HL-60 (cell line): ENCODE measurements at regions not wholly inside any gene's neighbourhood (a gene's known extent, or its start where the extent isn't known, plus 50 kb on each side); places are given as distances from the start of the nearest gene placed in this dataset.

ENCODE experiments used
- DNase-seq, 2 experiments: peaks; one replicate each; pipeline ENCODE4 v3.0.0-alpha.2; 2010 to 2020; ENCODE audit warnings: low read depth in 1 of 2, low spot score in 1 of 2
- H3K27ac ChIP-seq: fragments of 250-450 bp; sonication (Bioruptor Pico); replicated peaks from 2 replicates; pipeline ENCODE4 v1.5.1; 2020; ENCODE audit warnings: mild to moderate bottlenecking, moderate library complexity
- H3K27me3 ChIP-seq: fragments of 250-450 bp; sonication (Bioruptor Pico); 2 replicates; pipeline ENCODE4 v1.5.1; 2021; ENCODE audit warnings: mild to moderate bottlenecking, moderate library complexity; ENCODE audit not compliant: insufficient read depth, poor library complexity, severe bottlenecking
- H3K4me3 ChIP-seq: replicated peaks from 2 replicates; pipeline ENCODE4 v1.5.1; 2011; ENCODE audit warnings: mild to moderate bottlenecking, control low read depth, low read length; ENCODE audit not compliant: insufficient read depth
- GABPA ChIP-seq: IDR thresholded peaks from 2 replicates; pipeline ENCODE4 v1.6.1; 2012; ENCODE audit warnings: low read depth
- POLR2AphosphoS5 ChIP-seq: IDR thresholded peaks from 2 replicates; pipeline ENCODE4 v1.6.1; 2012; ENCODE audit warnings: low read depth
- SPI1 ChIP-seq: IDR thresholded peaks from 2 replicates; pipeline ENCODE4 v1.6.1; 2012; ENCODE audit warnings: low read depth, mild to moderate bottlenecking, borderline replicate concordance
- TF ChIP-seq, protein P1 (sequence below): IDR thresholded peaks from one replicate; pipeline ENCODE4 v1.5.1; 2011; ENCODE audit warnings: low read length, control low read depth, inconsistent platforms; ENCODE audit not compliant: insufficient read depth
- TF ChIP-seq, protein P2 (sequence below): IDR thresholded peaks from 2 replicates; pipeline ENCODE4 v1.6.1; 2012; ENCODE audit warnings: low read depth; ENCODE audit not compliant: insufficient replicate concordance

DNA sequence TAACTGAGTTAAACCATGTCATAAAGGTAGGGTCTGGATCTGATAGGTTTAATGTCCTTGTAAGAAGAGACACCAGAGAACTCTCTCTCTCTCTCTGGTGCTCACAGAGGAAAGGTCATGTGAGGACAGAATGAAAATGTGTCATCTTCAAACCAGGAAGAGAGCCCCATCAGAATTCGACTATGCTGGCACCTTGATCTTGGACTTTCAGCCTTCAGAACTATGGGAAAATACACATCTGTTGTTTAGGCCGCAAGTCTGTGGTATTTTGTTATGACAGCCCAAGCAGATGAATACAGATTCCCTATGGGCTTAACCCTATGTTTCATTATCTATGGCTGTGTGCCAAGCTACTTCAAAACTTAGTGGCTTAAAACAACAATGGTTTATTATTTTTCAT, 105.5 kb upstream of the DDIT4L start:
- H3K27me3 ChIP-seq = no peaks in the 10 kb centered on the region
- no peak for TF ChIP-seq GABPA
- TF ChIP-seq POLR2AphosphoS5 = no peak
- no peak for TF ChIP-seq SPI1
- TF ChIP-seq, protein P1, sequence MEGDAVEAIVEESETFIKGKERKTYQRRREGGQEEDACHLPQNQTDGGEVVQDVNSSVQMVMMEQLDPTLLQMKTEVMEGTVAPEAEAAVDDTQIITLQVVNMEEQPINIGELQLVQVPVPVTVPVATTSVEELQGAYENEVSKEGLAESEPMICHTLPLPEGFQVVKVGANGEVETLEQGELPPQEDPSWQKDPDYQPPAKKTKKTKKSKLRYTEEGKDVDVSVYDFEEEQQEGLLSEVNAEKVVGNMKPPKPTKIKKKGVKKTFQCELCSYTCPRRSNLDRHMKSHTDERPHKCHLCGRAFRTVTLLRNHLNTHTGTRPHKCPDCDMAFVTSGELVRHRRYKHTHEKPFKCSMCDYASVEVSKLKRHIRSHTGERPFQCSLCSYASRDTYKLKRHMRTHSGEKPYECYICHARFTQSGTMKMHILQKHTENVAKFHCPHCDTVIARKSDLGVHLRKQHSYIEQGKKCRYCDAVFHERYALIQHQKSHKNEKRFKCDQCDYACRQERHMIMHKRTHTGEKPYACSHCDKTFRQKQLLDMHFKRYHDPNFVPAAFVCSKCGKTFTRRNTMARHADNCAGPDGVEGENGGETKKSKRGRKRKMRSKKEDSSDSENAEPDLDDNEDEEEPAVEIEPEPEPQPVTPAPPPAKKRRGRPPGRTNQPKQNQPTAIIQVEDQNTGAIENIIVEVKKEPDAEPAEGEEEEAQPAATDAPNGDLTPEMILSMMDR = no peak
- TF ChIP-seq, protein P2, sequence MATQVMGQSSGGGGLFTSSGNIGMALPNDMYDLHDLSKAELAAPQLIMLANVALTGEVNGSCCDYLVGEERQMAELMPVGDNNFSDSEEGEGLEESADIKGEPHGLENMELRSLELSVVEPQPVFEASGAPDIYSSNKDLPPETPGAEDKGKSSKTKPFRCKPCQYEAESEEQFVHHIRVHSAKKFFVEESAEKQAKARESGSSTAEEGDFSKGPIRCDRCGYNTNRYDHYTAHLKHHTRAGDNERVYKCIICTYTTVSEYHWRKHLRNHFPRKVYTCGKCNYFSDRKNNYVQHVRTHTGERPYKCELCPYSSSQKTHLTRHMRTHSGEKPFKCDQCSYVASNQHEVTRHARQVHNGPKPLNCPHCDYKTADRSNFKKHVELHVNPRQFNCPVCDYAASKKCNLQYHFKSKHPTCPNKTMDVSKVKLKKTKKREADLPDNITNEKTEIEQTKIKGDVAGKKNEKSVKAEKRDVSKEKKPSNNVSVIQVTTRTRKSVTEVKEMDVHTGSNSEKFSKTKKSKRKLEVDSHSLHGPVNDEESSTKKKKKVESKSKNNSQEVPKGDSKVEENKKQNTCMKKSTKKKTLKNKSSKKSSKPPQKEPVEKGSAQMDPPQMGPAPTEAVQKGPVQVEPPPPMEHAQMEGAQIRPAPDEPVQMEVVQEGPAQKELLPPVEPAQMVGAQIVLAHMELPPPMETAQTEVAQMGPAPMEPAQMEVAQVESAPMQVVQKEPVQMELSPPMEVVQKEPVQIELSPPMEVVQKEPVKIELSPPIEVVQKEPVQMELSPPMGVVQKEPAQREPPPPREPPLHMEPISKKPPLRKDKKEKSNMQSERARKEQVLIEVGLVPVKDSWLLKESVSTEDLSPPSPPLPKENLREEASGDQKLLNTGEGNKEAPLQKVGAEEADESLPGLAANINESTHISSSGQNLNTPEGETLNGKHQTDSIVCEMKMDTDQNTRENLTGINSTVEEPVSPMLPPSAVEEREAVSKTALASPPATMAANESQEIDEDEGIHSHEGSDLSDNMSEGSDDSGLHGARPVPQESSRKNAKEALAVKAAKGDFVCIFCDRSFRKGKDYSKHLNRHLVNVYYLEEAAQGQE = no peak
- DNase-seq = no peak
- no peak overlapping the region for H3K4me3 ChIP-seq
- H3K27ac ChIP-seq = no peak overlapping the region

DNA sequence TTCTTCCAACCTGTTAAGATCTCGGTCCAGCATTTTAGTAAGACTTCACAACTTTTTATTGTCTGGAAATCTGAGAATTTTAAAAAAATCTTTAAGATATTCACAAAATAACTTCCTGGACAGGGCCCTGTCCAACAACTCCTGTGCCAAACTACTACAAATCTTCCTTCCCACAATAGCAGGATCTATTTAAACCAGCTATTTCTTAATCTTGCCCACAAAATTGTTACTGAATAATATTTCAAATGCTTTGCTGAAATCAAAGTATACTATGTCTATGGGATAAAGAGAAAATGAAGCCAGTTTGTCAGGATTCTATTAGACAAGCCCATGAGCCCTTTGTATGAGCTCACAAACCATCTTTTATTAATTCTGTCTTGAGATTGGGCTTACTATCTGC, 104.1 kb upstream of the DDIT4L start:
- H3K27me3 ChIP-seq = no peaks in the 10 kb centered on the region
- DNase-seq = no peak
- no peak overlapping the region for H3K27ac ChIP-seq
- TF ChIP-seq POLR2AphosphoS5 = no peak
- TF ChIP-seq GABPA = no peak
- no peak for TF ChIP-seq SPI1
- TF ChIP-seq, protein P1 = no peak
- TF ChIP-seq, protein P2 = no peak
- no peak overlapping the region for H3K4me3 ChIP-seq

DNA sequence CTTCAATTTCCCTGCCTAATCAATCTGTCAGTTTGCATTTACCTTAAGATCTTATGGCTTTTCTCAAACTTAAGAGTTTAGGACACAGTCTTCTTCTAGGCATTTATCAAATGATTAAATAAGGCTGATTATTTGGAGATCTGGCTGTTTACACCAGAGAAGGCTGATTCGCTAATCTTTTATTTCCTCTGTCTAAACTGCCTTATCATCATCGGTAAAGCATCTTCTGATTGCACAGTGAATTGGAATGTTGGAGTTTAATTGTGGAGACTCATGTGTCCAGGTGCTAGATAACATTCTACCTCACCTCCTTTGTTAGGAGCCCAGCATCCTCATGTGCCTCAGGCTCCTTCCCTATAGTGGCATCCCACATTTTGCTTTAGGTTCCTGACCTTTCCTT, 100.3 kb upstream of the DDIT4L start:
- H3K27me3 ChIP-seq = no peaks in the 10 kb centered on the region
- TF ChIP-seq POLR2AphosphoS5 (no peak), GABPA (no peak), SPI1 (no peak)
- TF ChIP-seq, protein P1 = no peak
- TF ChIP-seq, protein P2 = no peak
- no peak overlapping the region for H3K27ac ChIP-seq
- no peak overlapping the region for H3K4me3 ChIP-seq
- DNase-seq = no peak
